G401 (cell line): ENCODE measurements at regions not wholly inside any gene's neighbourhood (a gene's known extent, or its start where the extent isn't known, plus 50 kb on each side); places are given as distances from the start of the nearest gene placed in this dataset.
"Not testable (repeated sequence)": the region's sequence is repeated elsewhere in the genome, so short reads cannot be mapped to it uniquely, and the experiment has no call there.

ENCODE experiments used
- DNase-seq: peaks from one replicate; pipeline ENCODE4 v3.0.0-alpha.2; 2015; ENCODE audit warnings: low spot score
- in situ Hi-C: cut with HindIII; loops from 2 replicates; pipeline ENCODE4 v1.10.0; 2016; ENCODE audit warnings: low sequenced_read_pairs, mixed read lengths

DNA sequence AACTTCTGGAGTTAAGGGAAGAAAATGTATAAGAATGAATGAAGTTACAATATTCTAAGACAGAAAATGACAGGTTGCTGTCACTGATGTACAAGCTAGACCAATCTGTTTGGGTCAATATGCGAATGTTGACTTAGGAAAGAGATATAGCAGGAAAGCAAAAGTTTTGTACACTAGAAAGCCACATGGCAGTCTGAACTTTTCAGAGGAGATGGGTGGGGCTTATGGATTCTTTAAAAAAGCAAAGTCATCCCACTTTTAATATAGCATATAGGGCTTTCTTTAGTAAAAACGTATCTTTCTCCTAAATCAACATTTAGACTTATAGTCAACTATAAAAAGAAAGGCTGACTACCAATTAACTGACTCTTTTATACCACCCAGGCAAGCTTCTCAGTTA lies 381.2 kb downstream of the PTPRC start:
- in situ Hi-C loops: no loop called here
- no peak for DNase-seq

DNA sequence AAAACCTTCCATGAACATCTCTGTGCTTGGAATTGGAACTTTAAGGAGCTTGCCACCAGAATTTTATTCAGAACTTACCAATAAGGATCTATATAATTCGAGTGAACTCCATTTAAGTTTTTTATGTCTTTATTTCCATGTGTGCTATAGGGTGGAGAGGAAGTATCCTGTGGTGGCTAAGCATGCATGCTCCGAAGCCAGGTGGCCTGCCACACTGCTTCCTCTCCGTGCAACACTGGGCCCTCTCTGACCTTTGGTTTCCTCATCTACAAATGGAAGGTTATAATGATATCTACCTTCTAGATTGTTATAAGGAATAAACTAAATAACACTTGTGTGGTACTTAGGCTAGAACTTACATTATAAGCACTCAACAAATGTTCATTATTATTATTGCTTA lies 382.1 kb downstream of the PTPRC start:
- no peak for DNase-seq
- in situ Hi-C loops: no loop called here

DNA sequence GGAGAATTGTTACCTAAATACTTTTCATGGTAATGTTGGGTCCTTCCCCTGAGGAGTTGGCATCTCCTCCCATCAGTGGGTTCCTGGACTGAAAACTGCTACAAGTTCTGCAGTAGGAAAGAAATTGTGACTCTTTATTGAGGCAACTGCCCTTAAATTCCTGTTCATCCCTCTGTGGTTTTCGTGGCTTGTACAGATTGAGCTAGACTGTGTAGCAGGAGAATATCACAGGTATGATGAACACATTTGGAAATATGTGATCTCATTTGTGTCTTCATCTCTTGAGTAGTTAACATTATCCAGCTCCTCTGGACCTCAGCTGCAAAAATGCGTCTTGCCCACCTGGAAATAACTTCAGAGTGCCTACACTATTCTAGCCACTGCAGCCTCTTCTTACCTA lies 390.6 kb downstream of the PTPRC start:
- no peak for DNase-seq
- in situ Hi-C loops: no loop called here

DNA sequence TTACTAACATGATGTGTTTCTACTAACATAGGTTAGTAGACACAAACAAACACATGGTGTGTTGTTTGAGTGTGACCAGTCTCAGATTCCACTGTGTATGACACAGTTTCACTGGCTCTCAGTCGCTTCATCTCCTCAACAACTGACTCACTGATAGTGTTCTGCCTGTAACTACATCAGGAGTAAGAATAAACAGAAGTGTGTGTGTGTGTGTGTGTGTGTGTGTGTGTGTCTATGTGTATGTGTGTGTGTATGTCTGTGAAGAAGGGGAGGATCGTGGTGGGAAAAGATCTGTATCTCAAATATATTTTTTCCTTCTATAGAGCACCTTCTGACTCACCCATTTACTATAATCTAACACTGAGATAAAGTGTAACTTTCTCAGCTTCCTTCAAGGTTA lies 391.0 kb downstream of the PTPRC start:
- no peak for DNase-seq
- in situ Hi-C loops: no loop called here

DNA sequence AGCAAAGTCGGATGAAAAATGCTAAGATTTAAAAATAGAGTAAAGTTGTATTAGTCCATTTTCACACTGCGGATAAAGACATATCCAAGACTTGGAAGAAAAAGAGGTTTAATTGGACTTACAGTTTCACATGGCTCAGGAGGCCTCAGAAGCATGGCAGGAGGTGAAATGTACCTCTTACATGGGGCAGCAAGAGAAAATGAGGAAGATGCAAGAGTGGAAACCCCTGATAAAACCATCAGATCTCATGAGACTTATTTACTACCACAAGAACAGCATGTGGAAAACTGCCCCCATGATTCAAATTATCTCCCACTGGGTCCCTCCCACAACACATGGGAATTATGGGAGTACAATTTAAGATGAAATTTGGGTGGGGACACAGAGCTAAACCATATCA lies 391.7 kb downstream of the PTPRC start:
- in situ Hi-C loops, DNase-seq: not testable (repeated sequence)

DNA sequence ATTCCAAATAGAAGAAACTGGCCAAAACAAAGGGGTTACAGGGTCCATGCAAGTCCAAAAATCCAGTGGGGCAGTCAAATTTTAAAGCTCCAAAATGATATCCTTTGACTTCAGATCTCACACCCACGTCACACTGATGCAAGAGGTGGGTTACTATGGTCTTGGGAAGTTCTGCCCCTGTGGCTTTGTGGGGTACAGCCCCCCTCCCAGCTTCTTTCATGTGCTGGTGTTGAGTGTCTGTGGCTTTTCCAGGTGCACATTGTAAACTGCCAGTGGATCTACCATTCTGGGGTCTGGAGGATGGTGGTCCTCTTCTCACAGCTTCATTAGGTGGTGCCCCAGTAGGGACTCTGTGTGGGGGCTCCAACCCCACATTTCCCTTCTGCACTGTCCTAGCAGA lies 392.3 kb downstream of the PTPRC start:
- DNase-seq, in situ Hi-C loops: not testable (repeated sequence)

DNA sequence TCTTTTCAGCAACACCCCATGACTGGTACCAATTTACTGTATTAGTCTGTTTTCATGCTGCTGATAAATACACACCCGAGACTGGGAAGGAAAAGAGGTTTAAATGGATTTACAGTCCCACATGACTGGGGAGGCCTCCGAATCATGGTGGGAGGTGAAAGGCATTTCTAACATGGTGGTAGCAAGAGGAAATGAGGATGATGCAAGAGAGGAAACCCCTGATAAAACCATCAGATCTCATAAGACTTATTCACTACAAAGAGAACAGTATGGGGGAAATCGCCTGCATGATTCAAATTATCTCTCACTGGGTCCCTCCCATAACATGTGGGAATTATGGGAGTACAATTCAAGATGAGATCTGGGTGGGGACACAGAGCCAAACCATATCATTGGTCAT lies 393.6 kb downstream of the PTPRC start:
- DNase-seq, in situ Hi-C loops: not testable (repeated sequence)

DNA sequence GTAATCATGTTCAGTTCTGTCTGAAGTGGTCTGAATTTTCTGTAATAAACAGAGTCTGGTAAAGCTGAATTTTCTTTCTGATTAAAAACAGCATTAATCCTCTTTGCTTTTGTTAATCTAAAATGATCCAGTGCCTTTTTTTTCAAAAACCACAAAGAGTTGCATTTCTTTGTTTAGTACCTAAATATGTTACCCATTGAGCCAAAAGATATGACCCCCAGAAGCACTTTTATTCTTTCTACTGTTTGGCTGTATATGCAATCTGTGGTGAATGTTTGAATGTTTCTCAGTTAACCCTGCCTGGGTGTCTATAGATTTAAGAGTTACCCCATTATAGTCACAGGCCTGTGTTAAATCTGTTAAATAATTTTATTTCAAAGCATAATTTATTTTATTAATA lies 394.8 kb downstream of the PTPRC start:
- no peak for DNase-seq
- in situ Hi-C loops: no loop called here

DNA sequence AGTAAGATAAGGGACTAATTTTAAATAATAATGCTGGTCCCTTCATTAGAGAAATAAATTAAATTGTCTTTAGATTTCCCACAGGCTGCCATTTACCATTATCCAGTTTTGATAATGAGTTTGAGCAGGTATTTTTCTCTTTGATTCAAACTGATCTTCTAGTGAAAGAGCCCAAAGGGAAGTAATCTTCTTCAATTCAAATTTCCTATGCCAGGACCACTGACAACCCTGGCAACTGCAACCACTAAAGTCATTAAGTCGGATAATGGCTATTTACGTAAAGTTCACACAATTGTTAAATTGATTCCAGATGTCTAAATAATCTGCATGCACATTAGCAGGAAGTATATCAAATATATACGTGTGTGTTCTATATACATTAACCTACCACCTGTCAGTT lies 399.3 kb downstream of the PTPRC start:
- no peak for DNase-seq
- in situ Hi-C loops: no loop called here

DNA sequence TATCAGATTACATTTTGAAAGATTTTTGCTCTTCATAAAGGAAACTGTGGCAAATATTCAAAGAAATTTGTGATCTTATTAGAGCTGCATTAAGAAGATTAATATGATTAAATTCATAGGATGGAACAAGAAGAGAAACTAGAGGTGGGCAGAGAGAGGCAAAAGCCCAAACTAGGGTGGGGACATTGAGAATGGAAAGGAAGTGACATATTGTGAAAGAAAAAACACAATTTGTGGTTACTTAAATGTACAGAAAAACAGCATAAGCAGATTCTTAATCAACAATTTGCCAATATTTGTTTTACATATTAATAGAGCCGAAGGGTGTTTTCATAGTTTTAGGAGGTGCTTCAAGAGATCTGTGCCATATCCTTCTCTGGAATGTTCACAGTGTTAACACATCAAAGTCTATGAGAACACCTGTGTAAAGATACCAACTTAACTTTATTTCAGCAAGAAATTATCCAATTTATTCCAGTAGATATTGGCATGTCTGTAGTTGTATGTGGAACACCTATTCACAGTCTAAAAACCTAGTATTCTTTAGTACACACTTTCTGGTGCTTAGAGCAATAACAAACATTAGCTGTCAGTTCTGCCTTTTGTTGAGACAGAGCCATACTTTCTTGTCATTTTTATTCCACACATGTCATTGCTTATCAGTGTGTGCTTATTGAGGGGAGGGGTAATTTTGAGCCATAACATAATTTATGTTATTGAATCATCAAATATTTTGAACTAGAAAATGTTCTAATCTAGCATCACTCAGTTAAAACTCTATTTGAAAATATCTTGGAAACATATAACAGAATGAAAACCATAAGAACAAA lies 401.5 kb downstream of the PTPRC start:
- no peak for DNase-seq
- in situ Hi-C loops: no loop called here

DNA sequence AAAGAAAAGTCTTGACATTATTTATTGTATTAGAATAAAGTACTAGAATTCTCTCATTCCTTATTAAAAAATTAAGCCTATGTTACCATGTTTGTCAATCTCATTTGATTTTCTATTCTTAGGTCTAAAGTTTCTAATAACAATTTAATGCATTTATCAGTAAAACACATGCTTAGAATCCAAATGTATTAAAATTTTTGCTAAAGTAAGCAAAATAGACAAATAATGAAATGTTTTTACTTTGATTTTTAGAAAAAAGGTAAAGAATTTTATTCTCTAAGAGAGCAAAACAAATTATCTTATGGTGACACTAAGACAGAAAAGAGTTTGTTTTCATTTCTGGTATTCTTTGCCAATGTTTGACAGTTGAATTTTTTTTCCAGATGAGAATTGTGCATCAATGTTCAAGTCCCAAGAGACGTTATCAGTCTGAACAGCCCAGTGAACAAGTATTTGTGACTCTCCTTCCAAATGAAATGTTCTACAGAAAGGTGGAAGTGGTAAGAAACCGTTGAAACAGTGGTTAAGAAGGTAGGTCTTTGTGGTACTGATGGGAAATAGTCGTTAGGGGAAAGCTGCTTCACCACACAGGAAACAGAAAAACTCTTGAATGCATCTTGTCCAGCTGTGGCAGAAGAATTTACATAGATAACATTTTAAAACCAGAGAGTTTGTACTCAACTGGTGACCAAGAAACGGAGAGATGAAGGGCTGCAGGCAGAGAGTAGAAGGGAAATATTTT lies 402.5 kb downstream of the PTPRC start:
- in situ Hi-C loops: no loop called here
- no peak for DNase-seq

DNA sequence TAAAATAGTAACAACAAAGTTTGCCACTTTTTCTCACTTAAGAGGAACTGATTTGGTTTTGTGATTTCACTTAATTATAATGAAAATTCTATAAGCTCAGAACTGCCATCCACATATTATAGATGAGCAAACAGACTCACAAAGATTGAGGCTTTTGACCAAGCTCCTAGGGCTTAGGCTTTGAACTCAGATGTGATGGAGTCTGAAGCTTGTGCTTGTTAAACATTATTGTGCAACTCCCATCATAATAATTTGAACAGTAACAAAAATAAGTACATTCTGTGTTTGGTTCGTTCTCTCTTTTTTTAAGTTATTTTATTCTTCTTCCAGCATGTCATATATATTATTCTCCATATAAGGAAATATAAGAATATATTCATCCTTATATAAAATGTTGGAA lies 403.4 kb downstream of the PTPRC start:
- in situ Hi-C loops: no loop called here

DNA sequence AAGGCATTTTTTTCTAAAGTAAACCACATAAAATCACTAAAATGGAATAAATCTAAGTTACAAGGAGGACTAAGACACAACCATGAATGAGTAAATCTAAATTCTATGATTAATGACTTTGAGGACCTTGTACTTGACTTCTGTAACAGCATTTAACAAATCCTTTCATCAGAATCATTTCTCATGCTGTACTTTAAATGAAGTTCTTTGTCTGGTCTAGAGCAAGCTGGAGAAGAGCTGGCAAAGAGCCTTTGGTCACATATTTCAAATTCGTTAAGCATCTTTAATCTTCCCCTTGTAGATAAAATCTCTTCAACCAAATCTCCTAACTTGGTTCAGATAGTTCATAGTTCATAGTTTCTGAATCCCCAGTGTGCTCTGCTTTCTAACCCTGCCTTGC lies 405.4 kb downstream of the PTPRC start:
- DNase-seq: no peak
- in situ Hi-C loops: no loop called here

More for the DNA sequence above, 403.4 kb downstream of the PTPRC start:
- no peak for DNase-seq

DNA sequence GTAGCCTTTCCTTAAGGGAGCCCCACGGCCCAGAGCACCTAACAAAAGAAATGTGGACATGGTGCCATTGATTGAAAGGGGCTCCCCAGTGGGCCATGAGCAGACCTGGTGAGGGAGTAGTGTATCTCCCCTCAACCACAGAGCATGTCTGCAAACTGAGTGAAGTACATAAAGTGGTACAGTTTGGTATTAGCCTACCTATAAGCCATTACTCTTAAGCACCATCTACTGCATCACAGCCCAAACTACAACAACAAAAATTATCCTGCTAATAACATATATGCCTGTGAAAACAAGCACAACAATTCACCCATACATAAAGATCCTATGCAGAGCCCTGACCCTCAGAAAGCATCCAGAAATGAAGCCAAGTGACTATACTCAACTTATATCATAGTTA lies 407.8 kb downstream of the PTPRC start:
- in situ Hi-C loops: no loop called here
- DNase-seq: no peak

DNA sequence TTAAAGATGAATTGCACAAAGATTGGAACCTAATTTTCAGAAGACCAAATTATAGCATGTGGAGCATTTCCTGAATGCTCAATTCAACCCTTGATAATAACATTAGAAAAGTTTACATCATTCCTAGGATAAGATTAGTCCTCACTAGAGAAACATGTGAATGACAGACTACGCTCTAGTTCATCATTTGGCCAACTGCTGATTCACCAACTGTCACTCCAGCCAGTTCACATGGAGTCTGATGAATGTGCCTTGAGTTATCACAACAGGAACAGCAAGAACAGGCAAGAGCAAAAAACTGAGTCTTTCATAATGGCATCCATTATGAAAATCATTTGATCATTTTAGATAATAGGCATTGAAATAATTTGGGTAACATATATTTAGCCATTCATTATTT lies 415.9 kb downstream of the PTPRC start:
- in situ Hi-C loops: no loop called here
- peak; percentile 86 for DNase-seq

DNA sequence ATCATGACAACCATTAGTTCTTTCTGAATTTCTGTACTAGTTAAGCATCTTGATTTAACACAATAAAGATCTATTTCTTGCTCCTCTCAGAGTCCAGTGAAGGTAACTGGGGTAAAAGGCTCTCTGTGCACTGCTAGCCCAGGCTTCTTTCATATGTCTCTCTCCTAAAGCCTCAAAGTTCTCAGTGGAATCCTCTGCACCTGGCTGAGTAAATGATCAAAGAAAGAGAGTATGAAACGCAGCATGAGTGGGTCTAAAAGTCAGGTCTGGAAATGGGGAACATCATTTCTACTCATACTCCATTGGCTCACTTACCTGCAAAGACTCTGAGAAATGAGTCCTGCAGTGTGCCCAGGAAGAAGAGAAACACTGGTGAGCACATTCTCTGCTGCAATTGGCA lies 418.5 kb downstream of the PTPRC start:
- in situ Hi-C loops: no loop called here
- DNase-seq: peak; percentile 34

DNA sequence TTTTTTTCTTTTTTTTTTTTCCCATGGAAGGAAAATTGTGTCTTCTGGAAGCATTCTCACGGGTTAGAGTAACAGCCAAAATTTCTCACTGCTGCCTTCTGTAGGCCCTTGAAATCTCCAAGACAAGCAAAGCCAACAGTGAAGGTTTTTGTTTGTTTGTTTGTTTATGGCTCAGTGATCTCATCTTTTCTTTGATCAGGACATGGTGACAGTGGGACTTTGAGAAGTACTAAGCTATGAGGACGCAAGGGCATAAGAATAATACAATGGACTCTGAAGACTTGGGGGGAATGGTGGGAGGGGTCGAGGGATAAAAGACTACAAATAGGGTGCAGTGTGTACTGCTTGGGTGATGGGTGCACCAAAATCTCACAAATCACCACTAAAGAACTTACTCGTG lies 419.4 kb downstream of the PTPRC start:
- DNase-seq: no peak
- in situ Hi-C loops: no loop called here

DNA sequence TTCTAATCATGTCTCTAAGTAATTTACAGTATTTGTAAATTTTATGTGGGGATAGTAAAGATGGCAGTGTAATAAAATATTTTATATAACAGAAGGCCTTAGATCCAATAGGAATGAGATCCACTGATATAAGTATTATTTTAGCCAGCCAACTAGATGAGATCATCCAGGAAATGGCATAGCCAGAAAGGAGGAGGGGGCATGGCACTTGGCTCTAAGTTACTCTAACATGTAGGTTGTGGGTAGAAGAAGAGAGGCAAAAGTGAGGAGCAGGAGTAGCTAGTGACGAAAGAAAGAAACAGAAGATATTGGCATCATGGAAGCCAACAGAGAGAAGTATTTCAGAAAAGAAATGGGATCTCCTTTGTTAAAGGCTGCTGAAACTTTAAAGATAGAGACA lies 426.1 kb downstream of the PTPRC start:
- in situ Hi-C loops: no loop called here

DNA sequence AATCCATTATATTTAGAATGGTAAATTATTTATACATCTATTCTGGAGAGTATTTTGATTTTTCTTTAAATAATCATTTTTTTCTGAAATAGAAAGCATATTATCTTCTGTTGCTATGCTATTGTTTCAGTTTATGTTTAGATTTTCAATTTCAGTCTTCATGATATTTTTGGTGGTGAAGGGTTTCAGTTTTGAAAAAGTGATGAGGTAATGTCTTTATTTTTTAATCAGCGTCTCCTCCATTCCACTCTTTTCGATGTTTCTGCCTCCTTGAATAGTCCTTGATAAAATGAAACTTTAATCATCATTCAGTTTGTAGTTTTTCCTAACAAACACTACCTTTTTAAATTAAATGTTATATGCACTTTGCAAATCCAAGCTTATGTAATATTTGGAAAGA lies 428.6 kb downstream of the PTPRC start:
- DNase-seq: no peak
- in situ Hi-C loops: no loop called here

More for the DNA sequence above, 426.1 kb downstream of the PTPRC start:
- DNase-seq: no peak

DNA sequence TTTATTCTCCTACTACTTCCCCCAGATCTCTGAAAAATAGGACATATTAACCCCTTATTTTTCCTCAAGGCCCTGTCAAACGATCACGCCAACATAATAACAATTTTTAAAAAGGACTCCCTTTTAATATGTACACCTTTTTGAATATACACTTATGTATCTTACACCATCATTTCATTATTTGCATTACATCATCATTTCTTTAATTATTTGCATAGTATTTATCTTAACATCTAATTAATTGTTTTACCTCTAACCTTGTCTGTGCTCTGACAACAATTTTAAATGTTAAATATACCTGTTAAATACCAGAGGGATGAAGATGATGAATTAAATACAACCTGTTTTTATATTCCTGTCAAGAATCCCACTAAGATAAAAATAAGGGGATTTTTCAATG lies 432.2 kb downstream of the PTPRC start:
- in situ Hi-C loops: no loop called here
- DNase-seq: no peak

DNA sequence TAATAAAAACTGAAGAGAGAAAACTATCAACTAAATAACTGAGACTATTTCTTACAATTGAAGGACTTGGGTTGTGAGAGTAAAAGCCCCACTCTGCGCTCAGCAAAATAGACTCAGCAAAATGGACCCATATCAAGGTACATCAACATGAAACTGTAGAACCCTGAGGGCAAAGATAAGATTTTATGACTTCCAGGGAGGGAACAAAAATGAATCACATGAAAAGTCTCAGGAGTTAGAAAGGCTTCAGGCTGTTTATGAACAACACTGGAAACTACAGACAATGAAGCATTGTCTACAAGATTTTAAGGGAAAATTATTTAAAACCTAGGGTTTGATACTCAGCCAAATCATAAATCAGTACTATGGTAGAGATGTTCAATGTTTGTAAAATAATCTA lies 434.3 kb downstream of the PTPRC start:
- no peak for DNase-seq
- in situ Hi-C loops: no loop called here
